GM18873 (cell line): ENCODE measurements at regions not wholly inside any gene's neighbourhood (a gene's known extent, or its start where the extent isn't known, plus 50 kb on each side); places are given as distances from the start of the nearest gene placed in this dataset.

ENCODE experiments used
- ATAC-seq: cut with Tn5 transposase; IDR thresholded peaks from one replicate; pipeline ENCODE4 v1.9.1; 2021; ENCODE audit warnings: mild to moderate bottlenecking, moderate library complexity, moderate number of reproducible peaks; ENCODE audit not compliant: unreplicated experiment, low FRiP score

- ATAC-seq, result no peak
Observed at GRCh38 chr5:158100373-158100888, 241.5 kb upstream of the CLINT1 start.

- ATAC-seq, result no peak
Observed at GRCh38 chr5:158099571-158100105, 240.7 kb upstream of the CLINT1 start.

DNA sequence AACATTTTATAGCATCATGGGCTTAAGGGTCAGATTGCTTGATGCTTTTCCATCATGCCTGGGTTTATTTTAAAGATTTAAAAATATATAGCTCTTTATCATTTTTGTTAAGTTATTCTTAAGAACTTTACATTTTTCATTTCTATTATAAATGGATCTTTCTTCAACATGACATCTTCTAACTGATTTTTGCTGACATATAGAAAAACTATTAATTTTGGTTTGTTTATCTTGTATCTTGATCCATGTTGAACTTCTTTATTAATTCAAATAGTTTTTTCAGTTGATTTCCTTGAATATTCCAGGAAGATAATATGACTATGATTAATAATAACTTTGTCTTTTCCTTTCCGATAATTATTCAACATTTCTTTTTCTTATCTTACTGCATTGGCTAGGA, 237.9 kb upstream of the CLINT1 start:
- ATAC-seq, result no peak

- no peak for ATAC-seq
Observed at GRCh38 chr5:158086856-158087255, 227.9 kb upstream of the CLINT1 start.

GRCh38 chr5:158084292-158084691, 225.3 kb upstream of the CLINT1 start:
- no peak for ATAC-seq

GRCh38 chr5:158082696-158083287, 223.8 kb upstream of the CLINT1 start:
- ATAC-seq, result no peak

GRCh38 chr5:158080112-158080511, 221.2 kb upstream of the CLINT1 start:
- no peak for ATAC-seq

GRCh38 chr5:158079097-158079496, 220.2 kb upstream of the CLINT1 start:
- no peak for ATAC-seq

GRCh38 chr5:158074992-158075769, 216.2 kb upstream of the CLINT1 start:
- ATAC-seq, result no peak

- ATAC-seq, result no peak
Observed at GRCh38 chr5:158074597-158074991, 215.6 kb upstream of the CLINT1 start.

DNA sequence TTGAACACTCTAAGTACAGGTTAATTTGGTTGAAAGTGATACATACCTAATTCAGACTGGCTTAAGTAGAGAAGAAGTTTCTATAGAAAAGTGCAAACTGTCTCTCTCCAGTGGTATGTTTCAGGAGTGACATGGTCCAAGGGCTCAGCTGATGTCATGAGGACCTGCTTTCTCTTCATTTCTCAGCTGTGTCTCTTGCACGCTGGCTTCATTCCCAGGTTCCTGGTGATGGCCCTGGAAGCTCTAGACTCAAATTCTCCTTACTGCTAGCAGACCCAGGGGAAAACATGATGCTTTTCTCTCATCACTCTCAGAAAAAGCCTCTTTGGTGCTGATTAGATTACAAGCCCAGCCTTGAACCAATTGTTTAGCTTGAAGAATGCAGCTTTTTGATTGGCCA, 211.9 kb upstream of the CLINT1 start:
- ATAC-seq, result no peak

GRCh38 chr5:158069838-158070237, 210.9 kb upstream of the CLINT1 start:
- no peak for ATAC-seq

- ATAC-seq, result no peak
Observed at GRCh38 chr5:158068964-158069363, 210.0 kb upstream of the CLINT1 start.

- ATAC-seq, result no peak
Observed at GRCh38 chr5:158066076-158066475, 207.1 kb upstream of the CLINT1 start.

GRCh38 chr5:158064334-158065123, 205.6 kb upstream of the CLINT1 start:
- no peak for ATAC-seq

GRCh38 chr5:158063052-158063451, 204.1 kb upstream of the CLINT1 start:
- no peak for ATAC-seq

DNA sequence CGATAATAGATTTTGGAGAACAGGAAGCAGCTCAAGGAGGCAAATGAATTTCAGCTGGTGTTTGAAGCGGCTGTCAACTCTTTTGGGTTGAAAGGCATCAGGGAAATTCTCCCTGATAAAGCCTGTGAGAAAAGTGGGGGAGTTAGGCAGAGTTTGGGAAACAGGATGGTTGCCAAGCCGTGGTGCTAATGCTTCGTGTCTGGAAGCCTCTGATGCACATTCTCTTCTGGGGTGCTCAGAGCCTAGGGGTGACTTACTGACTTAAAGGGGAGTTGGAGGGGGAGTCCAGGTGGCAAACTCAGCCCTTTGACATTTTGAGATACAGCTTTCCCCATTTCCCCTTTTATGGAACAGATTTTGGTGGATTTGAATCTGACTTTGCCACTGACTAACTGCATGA, 202.5 kb upstream of the CLINT1 start:
- no peak for ATAC-seq

DNA sequence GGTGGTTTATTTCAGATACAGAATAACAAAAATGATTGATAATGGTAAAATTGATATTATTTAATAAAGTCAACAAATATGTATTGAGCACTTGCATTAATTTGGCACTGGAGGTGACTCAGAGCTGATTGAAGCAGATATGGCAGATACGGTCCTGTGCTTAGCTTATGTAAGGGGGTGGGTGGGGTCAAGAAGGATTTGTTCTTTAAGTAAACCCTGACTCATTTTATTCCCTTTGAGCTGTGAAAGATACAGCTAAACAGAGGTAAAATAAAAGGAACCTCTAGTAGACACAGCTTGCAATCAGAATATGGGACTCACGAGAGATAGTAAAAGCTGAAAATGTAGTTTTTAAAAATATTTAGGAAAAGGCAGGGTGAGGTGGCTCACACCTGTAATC, 201.3 kb upstream of the CLINT1 start:
- no peak for ATAC-seq

DNA sequence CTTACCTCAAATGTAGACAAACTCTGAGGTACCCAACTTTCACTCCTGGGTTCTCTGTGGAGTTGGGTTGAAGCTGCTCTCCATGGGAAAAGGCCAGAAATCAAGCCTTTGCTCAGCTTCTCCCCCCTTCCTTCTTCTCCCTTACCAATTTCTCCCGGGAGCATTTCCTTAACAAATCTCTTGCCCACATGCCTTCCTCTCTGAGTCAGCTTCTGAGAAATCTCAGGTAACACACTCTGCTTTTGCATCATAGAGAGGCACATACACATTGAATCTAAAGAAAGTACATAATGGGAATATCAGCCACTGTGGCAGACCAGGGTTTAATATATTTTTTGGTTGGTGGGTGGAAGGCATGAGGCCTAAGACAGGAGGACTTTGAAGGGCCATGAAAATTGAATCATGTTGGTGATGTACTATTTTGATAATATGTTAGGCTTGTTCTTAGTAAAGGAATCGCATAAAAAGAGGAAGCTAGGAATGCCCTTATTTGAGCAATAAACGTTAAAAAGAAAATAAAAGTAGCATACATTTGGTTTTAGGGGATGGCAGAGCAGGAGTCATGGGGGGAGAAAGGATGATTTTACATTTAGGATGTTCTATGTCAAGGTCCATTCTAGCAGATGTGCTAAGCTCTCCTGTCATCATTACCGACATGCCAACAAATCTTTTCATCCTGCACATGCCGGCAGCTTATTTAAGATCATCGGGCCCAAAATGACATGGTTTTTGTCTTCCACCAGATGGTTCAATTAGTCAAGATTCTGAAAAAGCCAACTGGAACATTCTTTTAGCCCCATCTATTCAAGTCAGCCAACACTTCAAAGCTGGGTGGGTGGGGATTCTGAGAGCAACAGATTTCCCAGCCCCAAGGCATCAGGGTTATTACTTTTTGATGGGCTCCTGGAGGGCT, 199.5 kb upstream of the CLINT1 start:
- no peak for ATAC-seq
